NB4 (cell line): ENCODE measurements at regions not wholly inside any gene's neighbourhood (a gene's known extent, or its start where the extent isn't known, plus 50 kb on each side); places are given as distances from the start of the nearest gene placed in this dataset.

Experiments
- MYC ChIP-seq: IDR thresholded peaks from 2 replicates; pipeline ENCODE4 v1.6.1; 2011; ENCODE audit warnings: low read depth, low read length
- TF ChIP-seq, protein P1 (sequence below): IDR thresholded peaks from 2 replicates; pipeline ENCODE4 v1.6.1; 2011; ENCODE audit warnings: low read depth, low read length
- TF ChIP-seq, protein P2 (sequence below): IDR thresholded peaks from one replicate; pipeline ENCODE4 v1.5.1; 2012; ENCODE audit warnings: low read depth, low read length

- TF ChIP-seq, protein P1, sequence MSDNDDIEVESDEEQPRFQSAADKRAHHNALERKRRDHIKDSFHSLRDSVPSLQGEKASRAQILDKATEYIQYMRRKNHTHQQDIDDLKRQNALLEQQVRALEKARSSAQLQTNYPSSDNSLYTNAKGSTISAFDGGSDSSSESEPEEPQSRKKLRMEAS, result no peak
- TF ChIP-seq, protein P2, sequence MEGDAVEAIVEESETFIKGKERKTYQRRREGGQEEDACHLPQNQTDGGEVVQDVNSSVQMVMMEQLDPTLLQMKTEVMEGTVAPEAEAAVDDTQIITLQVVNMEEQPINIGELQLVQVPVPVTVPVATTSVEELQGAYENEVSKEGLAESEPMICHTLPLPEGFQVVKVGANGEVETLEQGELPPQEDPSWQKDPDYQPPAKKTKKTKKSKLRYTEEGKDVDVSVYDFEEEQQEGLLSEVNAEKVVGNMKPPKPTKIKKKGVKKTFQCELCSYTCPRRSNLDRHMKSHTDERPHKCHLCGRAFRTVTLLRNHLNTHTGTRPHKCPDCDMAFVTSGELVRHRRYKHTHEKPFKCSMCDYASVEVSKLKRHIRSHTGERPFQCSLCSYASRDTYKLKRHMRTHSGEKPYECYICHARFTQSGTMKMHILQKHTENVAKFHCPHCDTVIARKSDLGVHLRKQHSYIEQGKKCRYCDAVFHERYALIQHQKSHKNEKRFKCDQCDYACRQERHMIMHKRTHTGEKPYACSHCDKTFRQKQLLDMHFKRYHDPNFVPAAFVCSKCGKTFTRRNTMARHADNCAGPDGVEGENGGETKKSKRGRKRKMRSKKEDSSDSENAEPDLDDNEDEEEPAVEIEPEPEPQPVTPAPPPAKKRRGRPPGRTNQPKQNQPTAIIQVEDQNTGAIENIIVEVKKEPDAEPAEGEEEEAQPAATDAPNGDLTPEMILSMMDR, result no peak
- TF ChIP-seq MYC, result no peak
Measured at GRCh38 chr2:204282081-204282480, 263.2 kb upstream of the PARD3B start.
